ENCODE measurements at regions not wholly inside any gene's neighbourhood (a gene's known extent, or its start where the extent isn't known, plus 50 kb on each side); places are given as distances from the start of the nearest gene placed in this dataset.

GRCh38 chr14:98924046-98924445 is 348.0 kb downstream of the BCL11B start:
- TF ChIP-seq TEAD4 (IDR thresholded peaks at IDR 0.05): no peak
- no peak for TF ChIP-seq ZBTB7A (IDR thresholded peaks at IDR 0.05; ENCODE audit: low read depth)
- no peak for TF ChIP-seq REST (IDR thresholded peaks at IDR 0.05; ENCODE audit: low read depth)
- TF ChIP-seq EP300 (IDR thresholded peaks at IDR 0.05; ENCODE audit: borderline replicate concordance): no peak
- TF ChIP-seq RAD21 (IDR thresholded peaks at IDR 0.05; ENCODE audit: low read depth): no peak
- TF ChIP-seq YY1 (IDR thresholded peaks at IDR 0.05; ENCODE audit: low read depth): no peak
- TF ChIP-seq MAX (IDR thresholded peaks at IDR 0.05): no peak
- TF ChIP-seq CEBPB (IDR thresholded peaks at IDR 0.05): no peak
- TF ChIP-seq EGR1 (IDR thresholded peaks at IDR 0.05): no peak
- TF ChIP-seq FOXM1 (IDR thresholded peaks at IDR 0.05; ENCODE audit: borderline replicate concordance, low read depth): no peak
- TF ChIP-seq TAF1 (IDR thresholded peaks at IDR 0.05; ENCODE audit: low read depth): no peak
- no peak for TF ChIP-seq TCF12 (IDR thresholded peaks at IDR 0.05; ENCODE audit: low read depth)
- TF ChIP-seq USF1 (IDR thresholded peaks at IDR 0.05): no peak
- no peak for TF ChIP-seq CREB1 (IDR thresholded peaks at IDR 0.05; ENCODE audit: low read depth)
- no peak for TF ChIP-seq NFIC (IDR thresholded peaks at IDR 0.05)

- TF ChIP-seq ZBTB7A (IDR thresholded peaks at IDR 0.05; ENCODE audit: low read depth): no peak
- no peak for TF ChIP-seq EP300 (IDR thresholded peaks at IDR 0.05; ENCODE audit: borderline replicate concordance)
- no peak for TF ChIP-seq USF1 (IDR thresholded peaks at IDR 0.05)
- no peak for TF ChIP-seq EGR1 (IDR thresholded peaks at IDR 0.05)
- no peak for TF ChIP-seq TAF1 (IDR thresholded peaks at IDR 0.05; ENCODE audit: low read depth)
These were observed 346.5 kb downstream of the BCL11B start for GRCh38 chr14:98925354-98926040.

- no peak for TF ChIP-seq MAX (IDR thresholded peaks at IDR 0.05)
- TF ChIP-seq RAD21 (IDR thresholded peaks at IDR 0.05; ENCODE audit: low read depth): no peak
- TF ChIP-seq EGR1 (IDR thresholded peaks at IDR 0.05): no peak
- TF ChIP-seq NFIC (IDR thresholded peaks at IDR 0.05): no peak
- no peak for TF ChIP-seq FOXM1 (IDR thresholded peaks at IDR 0.05; ENCODE audit: borderline replicate concordance, low read depth)
- TF ChIP-seq TEAD4 (IDR thresholded peaks at IDR 0.05): no peak
- no peak for TF ChIP-seq CEBPB (IDR thresholded peaks at IDR 0.05)
- no peak for TF ChIP-seq REST (IDR thresholded peaks at IDR 0.05; ENCODE audit: low read depth)
- TF ChIP-seq CREB1 (IDR thresholded peaks at IDR 0.05; ENCODE audit: low read depth): no peak
- TF ChIP-seq EP300 (IDR thresholded peaks at IDR 0.05; ENCODE audit: borderline replicate concordance): no peak
These were observed 345.9 kb downstream of the BCL11B start for GRCh38 chr14:98926146-98926545.

GRCh38 chr14:98926801-98927200 is 345.2 kb downstream of the BCL11B start:
- TF ChIP-seq USF1 (IDR thresholded peaks at IDR 0.05): no peak
- TF ChIP-seq CEBPB (IDR thresholded peaks at IDR 0.05): no peak
- TF ChIP-seq REST (IDR thresholded peaks at IDR 0.05; ENCODE audit: low read depth): no peak
- TF ChIP-seq TEAD4 (IDR thresholded peaks at IDR 0.05): no peak
- TF ChIP-seq TCF12 (IDR thresholded peaks at IDR 0.05; ENCODE audit: low read depth): no peak
- no peak for TF ChIP-seq ZBTB7A (IDR thresholded peaks at IDR 0.05; ENCODE audit: low read depth)
- no peak for TF ChIP-seq NFIC (IDR thresholded peaks at IDR 0.05)
- no peak for TF ChIP-seq MAX (IDR thresholded peaks at IDR 0.05)
- no peak for TF ChIP-seq YY1 (IDR thresholded peaks at IDR 0.05; ENCODE audit: low read depth)
- no peak for TF ChIP-seq TAF1 (IDR thresholded peaks at IDR 0.05; ENCODE audit: low read depth)
- TF ChIP-seq EP300 (IDR thresholded peaks at IDR 0.05; ENCODE audit: borderline replicate concordance): no peak
- no peak for TF ChIP-seq EGR1 (IDR thresholded peaks at IDR 0.05)
- no peak for TF ChIP-seq RAD21 (IDR thresholded peaks at IDR 0.05; ENCODE audit: low read depth)
- no peak for TF ChIP-seq CREB1 (IDR thresholded peaks at IDR 0.05; ENCODE audit: low read depth)
- no peak for TF ChIP-seq FOXM1 (IDR thresholded peaks at IDR 0.05; ENCODE audit: borderline replicate concordance, low read depth)
